Right cardiac atrium (tissue), 5 donors: ENCODE measurements at regions not wholly inside any gene's neighbourhood (a gene's known extent, or its start where the extent isn't known, plus 50 kb on each side); places are given as distances from the start of the nearest gene placed in this dataset.

Experiments used
- ATAC-seq, 2 donors: fragments of 200-7000 bp; cut with Tn5 transposase; one replicate each; pipeline versions ENCODE4 v1.8.0 to v1.9.1; 2020; ENCODE audit warnings: moderate library complexity in 2 of 2, mild to moderate bottlenecking in 1 of 2
- DNase-seq, 3 donors: peaks; one replicate each; pipeline ENCODE4 v3.0.0-alpha.2; 2020
- H3K27ac ChIP-seq: one replicate; pipeline ENCODE4 v1.5.1; 2013; ENCODE audit warnings: mild to moderate bottlenecking, low read length, control low read depth, moderate library complexity
- H3K27me3 ChIP-seq: one replicate; pipeline ENCODE4 v1.6.1; 2013; ENCODE audit not compliant: control insufficient read depth, insufficient read depth
- H3K4me1 ChIP-seq: one replicate; pipeline ENCODE4 v1.6.1; 2013; ENCODE audit warnings: low read length; ENCODE audit not compliant: control insufficient read depth, insufficient read depth
- H3K4me3 ChIP-seq: one replicate; pipeline ENCODE4 v1.5.1; 2013; ENCODE audit warnings: low read length, control low read depth
- H3K9me3 ChIP-seq: one replicate; pipeline ENCODE4 v1.6.1; 2013; ENCODE audit warnings: low read length; ENCODE audit not compliant: control insufficient read depth
- WGBS: extraction: QIAGEN DNeasy Blood & Tissue Kit; methylation state at CpG from one replicate; pipeline ENCODE4 v1.1.7; 2013; 5-methylcytosine and 5-hydroxymethylcytosine counted together
- intact Hi-C, 4 donors: fragments of 100-400 bp; cut with DNase I; formaldehyde crosslinking; loops; one replicate each; pipeline versions ENCODE4 v1.11.0 to v1.14.0; 2022 to 2023
- donor health status: healthy with polysubstance abuse.
- donor health status: DM: no; HTN: yes; CAD: no.
- donor health status: DM: no; HTN: no; CAD: no.
- donor health status: DM: no; HTN: yes; CAD: no; lungs with severe emphysema.
- donor health status: DM: yes; HTN: yes; CAD: no.

- Histone ChIP-seq H3K4me3 (no peak overlapping the region), H3K27ac (no peak overlapping the region), H3K27me3 (no peaks in the 10 kb centered on the region), H3K4me1 (no peaks in the 10 kb centered on the region), H3K9me3 (no peaks in the 10 kb centered on the region)
- intact Hi-C loops = no loop called here
- 61% methylated on average over 2 of the region's 2 CpGs for WGBS
- ATAC-seq (no peak), DNase-seq (no peak)
These were observed 247.5 kb upstream of the ELAC2 start for GRCh38 chr17:13265311-13265710.

GRCh38 chr17:13263746-13264145, 245.9 kb upstream of the ELAC2 start:
- Histone ChIP-seq H3K27me3 (no peaks in the 10 kb centered on the region), H3K27ac (no peak overlapping the region), H3K4me1 (no peaks in the 10 kb centered on the region), H3K4me3 (no peak overlapping the region), H3K9me3 (no peaks in the 10 kb centered on the region)
- no peak for ATAC-seq
- DNase-seq = no peak
- WGBS = 73% methylated on average over 4 of the region's 4 CpGs
- intact Hi-C loops = no loop called here

GRCh38 chr17:13256545-13256944, 238.7 kb upstream of the ELAC2 start:
- no peak for DNase-seq
- H3K27ac ChIP-seq = no peak overlapping the region
- no peaks in the 10 kb centered on the region for H3K4me1 ChIP-seq
- no peak for ATAC-seq
- intact Hi-C loops = no loop called here
- WGBS = 80% methylated on average over 3 of the region's 3 CpGs
- no peaks in the 10 kb centered on the region for H3K9me3 ChIP-seq
- H3K27me3 ChIP-seq = no peaks in the 10 kb centered on the region
- H3K4me3 ChIP-seq = no peak overlapping the region

GRCh38 chr17:13253733-13254410, 236.0 kb upstream of the ELAC2 start:
- intact Hi-C loops = no loop called here
- ATAC-seq = no peak
- H3K9me3 ChIP-seq = no peaks in the 10 kb centered on the region
- no peak overlapping the region for H3K4me3 ChIP-seq
- 74% methylated on average over 3 of the region's 3 CpGs for WGBS
- DNase-seq = no peak
- no peak overlapping the region for H3K27ac ChIP-seq
- H3K27me3 ChIP-seq = no peaks in the 10 kb centered on the region
- no peaks in the 10 kb centered on the region for H3K4me1 ChIP-seq

- Histone ChIP-seq H3K4me3 (no peak overlapping the region), H3K27me3 (no peaks in the 10 kb centered on the region), H3K27ac (no peak overlapping the region), H3K4me1 (no peaks in the 10 kb centered on the region), H3K9me3 (no peaks in the 10 kb centered on the region)
- ATAC-seq (no peak), DNase-seq (no peak)
- 89% methylated on average over 5 of the region's 5 CpGs for WGBS
- intact Hi-C loops = no loop called here
These were observed 226.7 kb upstream of the ELAC2 start for GRCh38 chr17:13244513-13244912.

- Histone ChIP-seq H3K4me3 (no peak overlapping the region), H3K4me1 (no peaks in the 10 kb centered on the region), H3K9me3 (no peaks in the 10 kb centered on the region), H3K27me3 (no peaks in the 10 kb centered on the region), H3K27ac (no peak overlapping the region)
- 80% methylated on average over 4 of the region's 4 CpGs for WGBS
- ATAC-seq (no peak), DNase-seq (no peak)
- intact Hi-C loops = no loop called here
These were observed 225.8 kb upstream of the ELAC2 start for GRCh38 chr17:13243585-13243984.

DNA sequence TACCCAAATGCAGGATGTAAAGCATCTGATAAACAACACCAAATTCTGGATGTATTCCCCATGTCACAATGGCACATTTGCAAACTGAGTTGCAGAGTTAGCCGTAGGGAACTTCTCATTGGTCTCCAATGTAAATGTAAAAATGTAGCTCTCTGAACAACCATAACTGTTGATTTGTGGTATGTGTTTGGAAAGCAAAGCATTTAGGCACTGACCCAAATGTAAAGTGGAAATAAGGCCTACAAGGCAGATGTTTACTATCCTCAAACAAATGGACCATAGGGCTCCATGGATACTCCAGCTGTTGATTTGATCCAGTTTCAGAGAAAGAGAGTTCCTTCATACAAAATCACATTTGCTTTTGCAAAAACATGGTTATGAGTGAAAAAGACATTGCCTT, 223.0 kb upstream of the ELAC2 start:
- no peak for DNase-seq
- Histone ChIP-seq H3K4me1 (no peaks in the 10 kb centered on the region), H3K27ac (no peak overlapping the region), H3K9me3 (no peaks in the 10 kb centered on the region), H3K27me3 (no peaks in the 10 kb centered on the region), H3K4me3 (no peak overlapping the region)
- 65% methylated on average over 1 of the region's 1 CpG for WGBS
- intact Hi-C loops = no loop called here
- ATAC-seq = no peak

DNA sequence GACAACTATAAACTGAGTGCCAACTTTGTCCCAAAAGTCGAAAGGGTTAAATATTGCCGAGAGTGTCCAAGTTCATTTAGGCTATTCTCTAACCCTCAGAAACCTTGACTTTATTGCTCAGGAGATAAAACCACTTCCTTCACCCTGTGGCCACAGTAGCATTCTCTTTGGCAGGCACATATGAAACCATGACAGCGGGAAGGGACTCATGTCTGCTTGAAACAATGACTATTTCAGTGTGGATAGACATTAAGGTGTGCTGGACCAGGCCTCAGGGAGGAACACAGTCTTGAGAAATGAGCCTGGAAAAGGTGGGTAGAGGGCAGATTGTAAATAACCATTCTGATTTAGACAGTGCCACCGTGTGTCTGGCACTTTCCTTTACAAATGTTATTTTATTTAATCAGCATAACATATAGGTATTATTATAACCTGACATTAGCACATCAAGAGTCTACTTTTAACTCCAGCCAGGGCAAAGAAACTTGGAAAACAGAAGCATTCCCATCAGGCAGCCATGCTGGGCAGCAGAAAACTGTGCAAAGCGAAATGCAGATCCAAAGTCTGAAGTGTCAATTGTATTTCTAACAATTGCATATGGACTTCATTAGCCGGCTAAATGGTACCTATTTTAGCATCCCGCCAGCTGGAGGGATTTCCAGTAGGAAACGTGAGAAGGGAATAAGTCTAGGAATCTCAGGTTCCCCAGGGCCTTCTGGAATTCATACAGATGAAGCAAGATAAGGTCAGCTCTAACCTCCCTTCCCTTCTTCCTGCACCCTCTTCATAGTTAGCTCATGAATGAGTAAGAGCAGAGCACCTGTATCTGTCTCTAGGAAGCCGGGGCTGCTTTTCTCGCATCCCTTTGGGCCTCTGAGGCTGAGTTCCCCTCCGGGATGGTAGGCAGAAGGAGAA, 212.8 kb upstream of the ELAC2 start:
- DNase-seq = no peak
- Histone ChIP-seq H3K4me1 (no peaks in the 10 kb centered on the region), H3K4me3 (no peak overlapping the region), H3K27me3 (no peaks in the 10 kb centered on the region), H3K9me3 (no peaks in the 10 kb centered on the region), H3K27ac (no peak overlapping the region)
- no peak for ATAC-seq
- 63% methylated on average over 11 of the region's 11 CpGs for WGBS
- intact Hi-C loops = no loop called here

GRCh38 chr17:13228225-13228624, 210.4 kb upstream of the ELAC2 start:
- intact Hi-C loops = no loop called here
- H3K4me3 ChIP-seq = no peak overlapping the region
- DNase-seq (no peak), ATAC-seq (no peak)
- H3K27ac ChIP-seq = no peak overlapping the region
- H3K27me3 ChIP-seq = no peaks in the 10 kb centered on the region
- 67% methylated on average over 2 of the region's 2 CpGs for WGBS
- no peaks in the 10 kb centered on the region for H3K4me1 ChIP-seq
- H3K9me3 ChIP-seq = no peaks in the 10 kb centered on the region

DNA sequence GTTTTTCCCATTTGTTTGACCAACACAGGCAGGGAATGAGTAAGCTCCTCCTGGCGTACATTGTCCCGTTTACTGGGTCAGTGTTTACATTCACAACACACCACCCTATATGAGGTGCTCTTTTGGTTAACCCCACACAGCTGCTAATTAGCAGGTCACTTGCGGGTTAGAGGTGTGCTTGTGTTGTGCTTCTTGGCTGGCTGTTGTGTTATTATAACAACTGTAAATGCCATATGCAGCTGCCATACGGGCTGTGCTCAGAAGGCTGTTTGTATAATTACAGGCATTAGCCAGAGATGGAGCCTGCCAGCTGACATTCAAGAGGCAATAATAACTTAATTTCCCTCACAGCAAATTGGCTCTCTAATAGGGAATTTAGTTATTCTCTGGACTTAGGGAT, 205.1 kb upstream of the ELAC2 start:
- DNase-seq = no peak
- intact Hi-C loops = no loop called here
- no peaks in the 10 kb centered on the region for H3K27me3 ChIP-seq
- 64% methylated on average over 4 of the region's 4 CpGs for WGBS
- H3K27ac ChIP-seq = no peak overlapping the region
- H3K4me3 ChIP-seq = no peak overlapping the region
- ATAC-seq = no peak
- no peaks in the 10 kb centered on the region for H3K9me3 ChIP-seq
- H3K4me1 ChIP-seq = no peaks in the 10 kb centered on the region

DNA sequence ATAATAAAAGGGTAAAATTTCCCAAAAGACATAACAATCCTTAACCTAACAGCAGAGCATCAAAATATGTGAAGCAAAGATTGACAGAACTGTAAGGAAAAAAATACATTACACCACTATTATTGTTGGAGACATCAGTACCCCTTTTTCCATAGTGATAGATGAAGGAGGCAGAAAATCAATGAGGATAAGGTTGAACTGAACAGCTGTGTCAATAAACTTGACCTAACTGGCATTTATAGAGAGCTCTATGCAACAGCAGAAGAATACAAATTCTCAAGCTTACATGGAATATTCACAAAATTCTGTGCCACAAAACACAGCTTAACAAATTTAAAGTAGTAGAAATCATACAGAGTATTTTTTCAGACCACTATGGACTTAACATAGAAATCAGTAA, 195.0 kb upstream of the ELAC2 start:
- Histone ChIP-seq H3K27me3 (no peaks in the 10 kb centered on the region), H3K4me3 (no peak overlapping the region), H3K9me3 (no peaks in the 10 kb centered on the region), H3K4me1 (no peaks in the 10 kb centered on the region), H3K27ac (no peak overlapping the region)
- DNase-seq (no peak), ATAC-seq (no peak)
- intact Hi-C loops = no loop called here
